ENCODE measurements at regions not wholly inside any gene's neighbourhood (a gene's known extent, or its start where the extent isn't known, plus 50 kb on each side); places are given as distances from the start of the nearest gene placed in this dataset.

GRCh38 chr3:95401693-95402092 lies 1338.8 kb downstream of the NSUN3 start:
- Histone ChIP-seq H3K27me3 (no peaks in the 10 kb centered on the region), H3K4me1 (ENCODE audit: low read depth) (peaks cover 10% of the 10 kb centered on the region), H3K27ac (no peak overlapping the region), H3K4me3 (no peak overlapping the region), H3K36me3 (no peaks in the 10 kb centered on the region), H3K9me3 (ENCODE audit: low read depth) (no peaks in the 10 kb centered on the region)
- DNase-seq (ENCODE audit: low read depth in 1 of 2, low spot score in 1 of 2) = no peak
- no peak for TF ChIP-seq CTCF (IDR thresholded peaks at IDR 0.05; ENCODE audit: low read depth, low read length)

- Histone ChIP-seq H3K27me3 (no peaks in the 10 kb centered on the region), H3K4me1 (ENCODE audit: low read depth) (peaks cover 10% of the 10 kb centered on the region), H3K27ac (no peak overlapping the region), H3K9me3 (ENCODE audit: low read depth) (no peaks in the 10 kb centered on the region), H3K36me3 (no peaks in the 10 kb centered on the region), H3K4me3 (no peak overlapping the region)
- TF ChIP-seq CTCF (IDR thresholded peaks at IDR 0.05; ENCODE audit: low read depth, low read length) = no peak
- no peak for DNase-seq (ENCODE audit: low read depth in 1 of 2, low spot score in 1 of 2)
Measured at GRCh38 chr3:95407709-95408463, 1345.0 kb downstream of the NSUN3 start.

GRCh38 chr3:95408464-95408862 lies 1345.6 kb downstream of the NSUN3 start:
- Histone ChIP-seq H3K4me3 (no peak overlapping the region), H3K4me1 (ENCODE audit: low read depth) (peaks cover 8% of the 10 kb centered on the region), H3K27me3 (no peaks in the 10 kb centered on the region), H3K27ac (no peak overlapping the region), H3K36me3 (no peaks in the 10 kb centered on the region), H3K9me3 (ENCODE audit: low read depth) (no peaks in the 10 kb centered on the region)
- no peak for DNase-seq (ENCODE audit: low read depth in 1 of 2, low spot score in 1 of 2)
- TF ChIP-seq CTCF (IDR thresholded peaks at IDR 0.05; ENCODE audit: low read depth, low read length) = no peak

- Histone ChIP-seq H3K27me3 (no peaks in the 10 kb centered on the region), H3K27ac (no peak overlapping the region), H3K4me1 (ENCODE audit: low read depth) (no peaks in the 10 kb centered on the region), H3K4me3 (no peak overlapping the region), H3K36me3 (no peaks in the 10 kb centered on the region), H3K9me3 (ENCODE audit: low read depth) (no peaks in the 10 kb centered on the region)
- no peak for DNase-seq (ENCODE audit: low read depth in 1 of 2, low spot score in 1 of 2)
- TF ChIP-seq CTCF (IDR thresholded peaks at IDR 0.05; ENCODE audit: low read depth, low read length) = no peak
Measured at GRCh38 chr3:95418251-95418650, 1355.4 kb downstream of the NSUN3 start.

- Histone ChIP-seq H3K9me3 (ENCODE audit: low read depth) (no peaks in the 10 kb centered on the region), H3K36me3 (no peaks in the 10 kb centered on the region), H3K4me3 (no peak overlapping the region), H3K27me3 (no peaks in the 10 kb centered on the region), H3K4me1 (ENCODE audit: low read depth) (no peaks in the 10 kb centered on the region), H3K27ac (no peak overlapping the region)
- no peak for TF ChIP-seq CTCF (IDR thresholded peaks at IDR 0.05; ENCODE audit: low read depth, low read length)
- no peak for DNase-seq (ENCODE audit: low read depth in 1 of 2, low spot score in 1 of 2)
Measured at GRCh38 chr3:95424279-95424678, 1361.4 kb downstream of the NSUN3 start.

All from cardiac muscle cell (in vitro differentiated cells and primary cell).